ENCODE measurements at regions not wholly inside any gene's neighbourhood (a gene's known extent, or its start where the extent isn't known, plus 50 kb on each side); places are given as distances from the start of the nearest gene placed in this dataset.
"Not testable (repeated sequence)": the region's sequence is repeated elsewhere in the genome, so short reads cannot be mapped to it uniquely, and the experiment has no call there.

DNA sequence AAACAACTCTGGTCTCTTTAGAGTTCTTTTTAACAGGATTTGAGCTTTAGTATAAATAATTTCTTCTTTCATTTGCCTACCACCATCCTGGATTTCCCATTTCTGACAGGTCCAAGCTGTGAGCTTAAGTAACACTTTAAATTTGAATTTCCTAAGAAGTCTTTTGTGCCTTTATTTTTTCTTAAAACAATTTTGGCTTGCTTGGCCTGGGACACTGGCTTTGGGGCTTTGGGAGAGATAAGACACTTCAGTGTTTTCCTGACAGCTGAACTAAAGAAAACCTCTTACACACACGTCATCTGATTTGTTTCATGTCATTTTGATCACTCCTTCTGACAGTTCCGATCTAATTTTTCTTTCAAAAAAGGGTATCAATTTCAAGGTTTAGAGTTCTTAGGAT is 121.3 kb upstream of the BMPER start:
- no peak for DNase-seq (ENCODE audit: low spot score)

GRCh38 chr7:33788531-33788930 is 116.8 kb upstream of the BMPER start:
- DNase-seq (ENCODE audit: low spot score), result no peak

GRCh38 chr7:33789871-33790630 is 115.3 kb upstream of the BMPER start:
- no peak for DNase-seq (ENCODE audit: low spot score)

DNA sequence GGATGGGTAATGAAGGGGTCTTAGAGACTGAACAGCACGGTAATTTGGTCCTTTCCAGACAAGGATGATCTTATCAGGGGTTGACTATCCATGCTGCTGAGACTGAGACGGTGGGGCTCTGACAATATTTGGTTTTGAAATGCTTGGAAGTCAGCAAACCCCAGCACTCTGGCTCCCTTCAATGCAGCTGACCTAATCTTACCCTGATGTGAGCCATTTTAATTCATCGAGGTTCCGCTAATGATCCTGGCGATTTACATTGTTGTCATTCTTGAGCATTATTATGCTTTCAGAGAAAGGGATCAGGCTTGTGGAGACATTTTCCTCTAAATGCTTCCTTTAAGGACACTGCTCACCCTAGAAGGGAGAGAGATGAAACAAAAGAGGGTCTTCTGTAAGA is 114.6 kb upstream of the BMPER start:
- no peak for DNase-seq (ENCODE audit: low spot score)

DNA sequence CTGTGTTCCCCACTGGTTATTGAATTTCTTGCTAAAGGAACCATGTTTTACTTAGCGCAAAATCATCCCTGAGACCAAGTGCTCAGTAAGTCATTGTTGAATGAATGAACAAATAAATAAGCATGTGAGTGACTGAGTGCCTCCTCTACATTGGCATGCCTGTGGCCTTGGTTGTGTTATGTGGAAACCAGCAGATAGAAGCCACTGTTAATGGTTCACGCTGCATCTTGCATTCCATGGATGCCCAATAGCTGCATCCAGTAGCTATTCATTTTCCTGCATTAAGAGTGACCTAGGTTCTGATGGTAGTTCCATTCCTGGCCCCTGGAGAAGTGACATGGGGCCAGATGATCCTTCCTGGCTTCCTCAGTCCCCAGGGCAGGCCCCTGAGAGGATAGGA is 113.3 kb upstream of the BMPER start:
- DNase-seq (ENCODE audit: low spot score), result no peak

DNA sequence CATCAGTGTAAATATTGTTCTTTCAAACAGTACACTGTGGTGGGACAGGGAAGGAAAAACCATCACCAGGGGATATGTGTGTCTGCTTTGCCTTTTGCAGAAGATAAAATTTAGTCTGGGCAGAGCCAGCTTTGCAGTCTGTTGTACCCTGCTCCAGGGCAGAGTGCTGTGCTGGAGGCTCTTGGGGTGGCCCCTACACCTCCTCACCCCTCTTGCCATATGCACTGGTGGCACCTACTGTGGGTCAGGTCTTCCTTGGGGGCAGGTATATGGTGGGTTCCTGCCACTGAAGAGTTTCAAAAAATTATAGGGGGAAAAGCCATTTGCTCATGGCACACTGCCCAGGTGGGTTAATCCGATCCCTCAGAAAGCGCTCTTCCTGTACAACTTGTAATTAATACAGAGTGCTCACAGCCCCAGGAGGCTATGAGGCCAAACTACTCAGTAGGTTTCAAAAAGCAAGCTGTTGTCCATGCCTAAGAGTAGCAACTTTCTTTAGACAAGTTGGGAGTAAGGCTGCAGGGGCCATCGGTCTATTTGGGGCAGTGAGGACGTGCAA is 112.7 kb upstream of the BMPER start:
- DNase-seq (ENCODE audit: low spot score), result no peak

DNA sequence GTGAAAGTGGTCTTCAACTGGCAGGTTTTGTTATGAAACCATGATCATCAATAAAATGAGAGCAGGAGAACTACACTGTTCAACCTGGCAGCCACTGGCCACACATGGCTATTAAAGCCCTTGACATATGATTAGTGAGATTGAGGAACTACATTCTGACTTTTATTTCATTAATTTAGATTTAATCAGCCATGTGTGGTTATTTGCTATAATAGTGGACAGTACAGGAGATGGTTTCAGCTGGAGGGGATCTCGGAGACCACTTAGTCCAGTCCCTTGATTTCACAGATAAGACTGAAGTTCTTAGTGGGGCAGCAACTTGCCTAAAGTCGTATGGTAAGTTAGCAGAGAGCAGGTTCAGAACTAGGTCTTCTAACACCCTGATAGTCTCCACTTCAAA is 111.7 kb upstream of the BMPER start:
- DNase-seq (ENCODE audit: low spot score), result no peak

GRCh38 chr7:33794419-33794818 is 110.9 kb upstream of the BMPER start:
- DNase-seq (ENCODE audit: low spot score), result no peak

DNA sequence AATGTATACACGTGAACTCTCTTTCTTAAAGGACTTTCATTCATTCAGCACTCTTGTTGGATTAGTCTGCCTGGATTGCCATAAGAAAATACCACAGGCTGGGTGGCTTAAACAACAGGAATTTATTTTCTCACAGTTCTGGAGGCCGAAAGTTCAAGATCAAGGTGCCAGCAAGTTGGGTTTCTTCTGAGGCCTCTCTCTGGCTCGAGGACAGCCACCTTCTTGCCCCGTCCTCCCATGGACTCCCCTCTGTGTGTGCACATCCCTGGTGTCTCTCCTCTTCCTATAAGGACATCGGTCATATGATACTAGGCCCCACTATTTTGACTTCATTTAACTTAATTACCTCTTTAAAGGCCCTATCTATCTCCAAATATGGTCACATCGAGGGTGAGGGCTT is 110.4 kb upstream of the BMPER start:
- no peak for DNase-seq (ENCODE audit: low spot score)

GRCh38 chr7:33796538-33796937 is 108.8 kb upstream of the BMPER start:
- no peak for DNase-seq (ENCODE audit: low spot score)

- DNase-seq (ENCODE audit: low spot score), result not testable (repeated sequence)
Observed at GRCh38 chr7:33797512-33797911, 107.8 kb upstream of the BMPER start.

DNA sequence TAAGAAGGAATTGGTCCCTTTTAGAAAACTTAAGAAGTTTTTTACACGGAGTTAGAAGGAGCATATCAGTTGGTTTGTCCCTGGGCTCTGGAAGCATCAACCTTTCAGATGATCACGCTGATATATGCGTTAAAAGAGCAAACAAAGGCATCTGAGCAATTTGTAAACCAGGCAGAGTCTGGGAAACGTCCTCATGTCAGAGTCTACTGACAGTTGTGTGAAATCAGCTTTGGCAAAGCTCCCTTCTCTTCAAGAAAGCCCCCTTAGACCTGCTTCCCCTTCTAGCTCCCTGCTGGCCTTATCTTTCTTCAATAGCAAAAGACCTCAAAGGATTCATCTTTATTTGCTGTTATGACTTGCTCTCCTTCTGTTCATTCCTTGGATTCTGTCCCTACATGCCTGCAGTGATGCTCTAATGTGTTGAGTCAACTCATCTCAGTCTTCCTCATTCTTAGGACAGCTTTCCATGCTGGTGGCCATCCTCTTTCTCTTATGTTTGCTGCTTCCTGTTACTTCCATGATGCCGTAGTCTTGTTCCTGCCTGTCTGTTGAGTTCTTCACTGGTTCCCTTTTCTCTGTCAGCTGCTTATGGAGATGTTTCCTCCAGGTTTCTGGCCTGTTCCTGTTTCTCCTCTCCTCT is 106.5 kb upstream of the BMPER start:
- no peak for DNase-seq (ENCODE audit: low spot score)

DNA sequence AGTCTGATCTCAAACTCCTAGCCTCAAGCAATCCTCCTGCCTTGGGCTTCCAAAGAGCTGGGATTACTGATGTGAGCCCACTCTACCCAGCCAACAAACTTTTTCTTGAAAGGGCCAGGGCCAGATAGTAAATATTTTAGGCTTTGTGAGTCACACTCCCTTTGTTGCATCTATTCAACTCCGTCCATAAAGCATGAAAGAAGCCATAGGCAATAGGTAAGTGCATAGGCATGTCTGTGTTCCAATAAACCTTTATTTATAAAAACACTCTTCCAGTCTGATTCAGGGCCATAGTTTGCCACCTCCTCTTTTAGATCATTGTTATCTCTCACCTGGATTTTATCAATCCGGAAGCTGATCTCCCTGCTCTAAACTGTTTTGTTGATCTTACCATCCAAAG is 105.6 kb upstream of the BMPER start:
- DNase-seq (ENCODE audit: low spot score), result no peak

- no peak for DNase-seq (ENCODE audit: low spot score)
Observed at GRCh38 chr7:33802600-33802999, 102.7 kb upstream of the BMPER start.

- DNase-seq (ENCODE audit: low spot score), result no peak
Observed at GRCh38 chr7:33804140-33804660, 101.1 kb upstream of the BMPER start.

DNA sequence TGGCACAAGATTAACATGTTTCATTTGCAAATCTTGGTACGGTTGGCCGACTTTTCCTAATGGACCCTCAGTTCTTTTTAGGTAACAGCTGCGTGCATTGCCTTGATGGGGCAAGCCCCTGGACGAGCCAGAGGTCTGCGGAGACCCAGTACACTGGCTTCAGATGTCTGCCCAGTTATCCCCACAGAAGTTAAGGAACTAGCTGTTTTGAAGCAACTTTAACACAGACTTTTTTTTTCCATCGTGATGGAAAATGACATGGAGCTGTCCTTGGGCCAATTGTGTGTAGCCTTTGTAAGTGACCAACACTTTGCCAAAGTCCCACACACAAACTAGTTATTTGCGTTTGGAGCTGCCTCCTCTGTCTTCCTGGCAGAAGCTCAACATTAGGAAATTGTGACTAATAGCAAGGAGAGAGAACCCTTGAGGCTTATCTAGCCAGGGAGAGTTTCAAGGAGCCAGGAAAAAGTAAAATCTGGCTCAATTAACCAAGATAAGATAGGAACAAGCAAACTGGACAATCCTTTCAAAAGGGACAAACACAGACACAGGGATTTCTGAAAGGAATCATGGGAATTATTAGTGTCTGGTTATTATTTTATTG is 99.6 kb upstream of the BMPER start:
- DNase-seq (ENCODE audit: low spot score), result peak; percentile 43

DNA sequence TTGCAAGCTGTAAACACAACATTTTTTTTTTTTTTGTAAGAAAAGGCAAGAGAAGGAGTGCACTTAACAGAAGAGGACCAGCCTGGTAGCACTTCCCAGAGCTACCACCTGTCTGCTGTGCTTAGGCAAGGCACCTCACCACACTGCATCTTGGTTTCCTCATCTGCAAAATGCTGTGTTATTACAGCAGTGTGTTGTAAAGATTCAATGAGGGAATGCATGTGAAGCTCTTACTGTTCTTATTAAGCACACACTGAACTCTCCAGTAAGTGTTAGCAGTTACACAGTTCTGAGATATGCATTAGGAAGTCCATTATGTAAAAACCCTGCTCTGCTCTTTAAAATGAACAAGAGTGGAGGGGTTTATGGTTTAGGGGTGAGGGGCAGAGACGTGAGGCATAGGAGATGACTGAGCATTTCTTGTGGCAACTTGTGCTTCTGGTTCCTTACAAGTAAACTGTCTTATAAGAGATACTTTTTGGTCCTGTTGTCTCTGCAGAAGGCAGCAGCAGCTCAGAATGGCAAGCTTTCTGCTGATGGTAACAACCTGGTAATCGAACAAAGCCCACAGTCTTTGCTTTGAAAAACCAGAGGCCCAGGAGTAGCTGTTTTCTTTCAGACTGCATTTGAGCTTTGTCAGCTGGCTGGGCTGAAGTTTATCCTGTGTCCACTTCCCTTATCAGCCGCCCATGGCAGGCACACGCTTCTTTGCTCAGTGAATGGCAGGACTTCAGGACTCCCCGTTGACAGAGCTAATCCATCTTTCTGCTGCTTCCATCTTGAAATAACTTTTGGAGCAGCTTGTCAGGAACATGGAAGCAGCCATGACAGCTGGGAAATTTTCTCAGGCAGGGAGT is 98.8 kb upstream of the BMPER start:
- DNase-seq (ENCODE audit: low spot score), result no peak

- DNase-seq (ENCODE audit: low spot score), result no peak
Observed at GRCh38 chr7:33807155-33807530, 98.2 kb upstream of the BMPER start.

DNA sequence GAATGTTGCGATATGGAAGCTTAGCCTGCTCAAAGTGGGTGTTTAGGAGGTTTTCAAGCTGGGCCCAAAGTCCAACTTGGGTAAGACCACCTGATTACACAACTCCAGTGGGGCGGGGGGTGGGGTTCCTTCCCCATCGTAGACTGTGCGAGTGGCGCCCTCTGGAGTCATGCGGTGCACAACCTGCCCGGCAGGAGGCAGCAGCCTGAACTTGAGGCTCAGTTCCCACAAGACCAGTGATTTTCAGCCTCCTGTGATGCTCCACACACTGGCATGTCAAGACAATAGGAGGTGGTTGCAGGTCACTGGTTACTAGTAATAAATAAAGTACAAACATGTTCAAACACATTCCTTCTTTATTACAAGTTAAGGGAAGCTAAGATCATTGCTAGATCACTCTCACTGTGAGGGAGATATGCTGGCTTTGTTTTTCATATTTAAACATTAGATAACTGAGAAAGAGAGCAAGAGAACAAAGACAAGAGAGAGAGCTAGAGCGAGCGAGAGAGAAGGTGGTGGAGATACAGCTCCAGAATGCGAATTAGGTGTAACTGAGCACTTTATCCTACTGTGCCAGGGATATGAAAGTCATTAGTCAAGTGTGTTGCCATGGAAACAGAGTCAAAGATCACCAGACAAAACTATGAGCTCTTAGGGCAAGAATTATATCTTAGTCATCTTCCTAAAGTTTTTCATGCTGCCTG is 97.4 kb upstream of the BMPER start:
- peak; percentile 42 for DNase-seq (ENCODE audit: low spot score)

GRCh38 chr7:33809228-33809627 is 96.1 kb upstream of the BMPER start:
- no peak for DNase-seq (ENCODE audit: low spot score)

GRCh38 chr7:33810356-33810755 is 95.0 kb upstream of the BMPER start:
- no peak for DNase-seq (ENCODE audit: low spot score)
